Caco-2 (cell line): ENCODE measurements at regions not wholly inside any gene's neighbourhood (a gene's known extent, or its start where the extent isn't known, plus 50 kb on each side); places are given as distances from the start of the nearest gene placed in this dataset.

Source experiments
- BruUV-seq: library from RNA; stranded (reverse); fragments of 400-500 nt; replicated peaks from 2 replicates; lab custom pipeline; 2021; lab: Mats Ljungman, UMichigan
- CTCF ChIA-PET: fragments of 300-600 bp; sonication (Branson Sonifier 250); formaldehyde crosslinking; loops from one replicate; lab custom pipeline; 2022; ENCODE audit warnings: antibody characterized with exemption; lab: Charles Lee
- POLR2A ChIA-PET: fragments of 300-600 bp; sonication (Branson Sonifier 250); formaldehyde crosslinking; loops from one replicate; lab custom pipeline; 2022; ENCODE audit warnings: antibody characterized with exemption; lab: Charles Lee
- DNase-seq, 2 experiments: peaks; one replicate each; pipeline versions ENCODE4 v3.0.0 to v3.0.0-alpha.2; 2020 to 2022
- H3K27me3 ChIP-seq: replicated peaks from 2 replicates; pipeline ENCODE4 v1.6.0; 2011; ENCODE audit warnings: low read length; ENCODE audit not compliant: control insufficient read depth, insufficient read depth
- H3K36me3 ChIP-seq: 2 replicates; pipeline ENCODE4 v1.5.1; 2011; ENCODE audit warnings: low read length; ENCODE audit not compliant: control insufficient read depth, insufficient read depth
- H3K4me1 ChIP-seq: fragments of 250-450 bp; sonication (Bioruptor Pico); 2 replicates; pipeline ENCODE4 v1.5.1; 2020; ENCODE audit warnings: mild to moderate bottlenecking
- H3K4me3 ChIP-seq: 2 replicates; pipeline ENCODE4 v1.5.1; 2011; ENCODE audit warnings: low read depth, mild to moderate bottlenecking, control low read depth, low read length
- H3K9me3 ChIP-seq: fragments of 250-450 bp; sonication (Bioruptor Pico); 2 replicates; pipeline ENCODE4 v1.5.1; 2020; ENCODE audit warnings: mild to moderate bottlenecking, moderate library complexity
- H3K27ac Mint-ChIP-seq: one replicate; pipeline ENCODE4 v1.8.0; 2022; ENCODE audit warnings: mixed read lengths; ENCODE audit not compliant: unreplicated experiment
- H3K27me3 Mint-ChIP-seq: one replicate; pipeline ENCODE4 v1.8.0; 2022; ENCODE audit warnings: mixed read lengths; ENCODE audit not compliant: insufficient read depth, unreplicated experiment
- H3K36me3 Mint-ChIP-seq: one replicate; pipeline ENCODE4 v1.8.0; 2022; ENCODE audit warnings: mild to moderate bottlenecking, mixed read lengths; ENCODE audit not compliant: insufficient read depth, unreplicated experiment
- H3K4me1 Mint-ChIP-seq: one replicate; pipeline ENCODE4 v1.8.0; 2022; ENCODE audit warnings: low read depth, mixed read lengths; ENCODE audit not compliant: unreplicated experiment
- H3K4me3 Mint-ChIP-seq: one replicate; pipeline ENCODE4 v1.8.0; 2022; ENCODE audit warnings: mild to moderate bottlenecking, moderate library complexity, mixed read lengths; ENCODE audit not compliant: unreplicated experiment
- H3K9me3 Mint-ChIP-seq: one replicate; pipeline ENCODE4 v1.8.0; 2022; ENCODE audit warnings: mixed read lengths; ENCODE audit not compliant: unreplicated experiment
- intact Hi-C: fragments of 100-400 bp; cut with micrococcal nuclease; formaldehyde crosslinking; loops from one replicate; pipeline ENCODE4 v1.10.0; 2022; ENCODE audit not compliant: unreplicated experiment
- TF ChIP-seq, protein P1 (sequence below), 2 experiments: fragments of 200-600 bp in 1 of 2; IDR thresholded peaks; 1 replicate in 1 of 2; 2 replicates in 1 of 2; pipeline versions ENCODE4 v1.5.1 to v1.8.0; 2011 to 2022; ENCODE audit warnings: antibody characterized with exemption in 1 of 2, control low read depth in 1 of 2, inconsistent platforms in 1 of 2, low read depth in 1 of 2, low read length in 1 of 2, mild to moderate bottlenecking in 1 of 2, moderate library complexity in 1 of 2; ENCODE audit not compliant: insufficient read depth in 1 of 2, severe bottlenecking in 1 of 2, unreplicated experiment in 1 of 2

GRCh38 chr7:18087026-18087686 lies 59.5 kb upstream of the PRPS1L1 start:
- Histone ChIP-seq H3K9me3 (peaks cover 2% of the 10 kb centered on the region; the same call in 1 of the 2 replicates), H3K4me1 (no peaks in the 10 kb centered on the region), H3K27me3 (peaks cover 6% of the 10 kb centered on the region; the same call in 1 of the 2 replicates), H3K36me3 (no peaks in the 10 kb centered on the region), H3K4me3 (peak overlapping the region; percentile 30)
- Mint-ChIP-seq H3K27ac (no peak overlapping the region), H3K4me3 (peak overlapping the region; percentile 81), H3K9me3 (no peaks in the 10 kb centered on the region), H3K27me3 (peaks cover 21% of the 10 kb centered on the region), H3K4me1 (no peaks in the 10 kb centered on the region), H3K36me3 (no peaks in the 10 kb centered on the region)
- intact Hi-C loops, result no loop called here
- DNase-seq, result no peak
- POLR2A ChIA-PET, result no interaction called here
- CTCF ChIA-PET, result no interaction called here
- BruUV-seq, result no TSS peak
- TF ChIP-seq, protein P1, sequence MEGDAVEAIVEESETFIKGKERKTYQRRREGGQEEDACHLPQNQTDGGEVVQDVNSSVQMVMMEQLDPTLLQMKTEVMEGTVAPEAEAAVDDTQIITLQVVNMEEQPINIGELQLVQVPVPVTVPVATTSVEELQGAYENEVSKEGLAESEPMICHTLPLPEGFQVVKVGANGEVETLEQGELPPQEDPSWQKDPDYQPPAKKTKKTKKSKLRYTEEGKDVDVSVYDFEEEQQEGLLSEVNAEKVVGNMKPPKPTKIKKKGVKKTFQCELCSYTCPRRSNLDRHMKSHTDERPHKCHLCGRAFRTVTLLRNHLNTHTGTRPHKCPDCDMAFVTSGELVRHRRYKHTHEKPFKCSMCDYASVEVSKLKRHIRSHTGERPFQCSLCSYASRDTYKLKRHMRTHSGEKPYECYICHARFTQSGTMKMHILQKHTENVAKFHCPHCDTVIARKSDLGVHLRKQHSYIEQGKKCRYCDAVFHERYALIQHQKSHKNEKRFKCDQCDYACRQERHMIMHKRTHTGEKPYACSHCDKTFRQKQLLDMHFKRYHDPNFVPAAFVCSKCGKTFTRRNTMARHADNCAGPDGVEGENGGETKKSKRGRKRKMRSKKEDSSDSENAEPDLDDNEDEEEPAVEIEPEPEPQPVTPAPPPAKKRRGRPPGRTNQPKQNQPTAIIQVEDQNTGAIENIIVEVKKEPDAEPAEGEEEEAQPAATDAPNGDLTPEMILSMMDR (IDR thresholded peaks at IDR 0.05; ENCODE audit: insufficient read depth in 1 of 2, low read depth in 1 of 2, low read length in 1 of 2, severe bottlenecking in 1 of 2, unreplicated experiment in 1 of 2), result no peak

DNA sequence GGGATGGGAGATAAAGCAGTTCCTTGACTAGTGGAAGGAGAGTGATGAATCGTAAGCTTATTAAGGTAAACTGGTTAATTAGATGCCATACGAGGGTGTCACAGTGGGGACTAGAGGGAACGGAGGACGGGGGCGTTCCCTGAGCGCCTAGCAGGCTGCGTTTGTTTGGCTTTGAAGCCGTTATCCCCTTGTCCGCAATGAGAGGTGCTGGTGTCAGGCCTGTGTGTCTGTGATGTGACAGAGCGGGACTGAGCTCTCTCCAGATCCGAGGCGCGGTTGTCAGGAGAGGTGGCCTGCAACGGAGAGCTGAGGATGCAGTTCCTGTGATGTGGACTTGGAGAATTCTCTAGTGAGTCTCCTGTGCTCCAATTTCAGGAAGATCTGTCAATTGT lies 60.0 kb upstream of the PRPS1L1 start:
- H3K27ac Mint-ChIP-seq, result no peak overlapping the region
- no peaks in the 10 kb centered on the region for H3K9me3 Mint-ChIP-seq
- no TSS peak for BruUV-seq
- H3K9me3 ChIP-seq, result no peaks in the 10 kb centered on the region
- DNase-seq, result no peak
- H3K36me3 Mint-ChIP-seq, result no peaks in the 10 kb centered on the region
- intact Hi-C loops, result no loop called here
- H3K4me1 ChIP-seq, result no peaks in the 10 kb centered on the region
- ChIA-PET CTCF (no interaction called here), POLR2A (no interaction called here)
- no peak overlapping the region for H3K4me3 ChIP-seq
- no peaks in the 10 kb centered on the region for H3K4me1 Mint-ChIP-seq
- TF ChIP-seq, protein P1 (IDR thresholded peaks at IDR 0.05; ENCODE audit: insufficient read depth in 1 of 2, low read depth in 1 of 2, low read length in 1 of 2, severe bottlenecking in 1 of 2, unreplicated experiment in 1 of 2), result no peak
- peaks cover 21% of the 10 kb centered on the region for H3K27me3 Mint-ChIP-seq
- H3K36me3 ChIP-seq, result no peaks in the 10 kb centered on the region
- no peak overlapping the region for H3K4me3 Mint-ChIP-seq
- H3K27me3 ChIP-seq, result peaks cover 6% of the 10 kb centered on the region; the same call in 1 of the 2 replicates

DNA sequence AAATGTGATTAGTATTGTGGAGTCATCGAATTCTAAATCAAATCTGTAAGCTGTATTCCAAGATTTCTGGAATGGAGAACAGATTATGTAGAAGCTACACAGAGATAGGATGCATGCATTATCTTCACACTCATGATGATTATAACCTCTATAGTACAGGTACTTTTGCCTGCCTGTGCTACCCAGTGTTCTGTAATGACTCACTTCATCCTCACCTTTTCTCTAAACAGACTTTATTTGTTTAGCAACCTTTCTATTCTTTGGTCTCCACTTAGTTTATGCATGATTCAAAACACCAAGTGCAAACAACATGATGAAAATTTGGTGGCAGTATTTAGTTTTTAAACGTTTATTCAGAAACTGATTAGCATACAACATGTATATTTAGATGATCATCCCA lies 68.4 kb upstream of the PRPS1L1 start:
- H3K36me3 Mint-ChIP-seq, result no peaks in the 10 kb centered on the region

More for the DNA sequence above, 68.4 kb upstream of the PRPS1L1 start:
- no peak for DNase-seq
- H3K27me3 Mint-ChIP-seq, result peaks cover 14% of the 10 kb centered on the region
- Histone ChIP-seq H3K4me1 (no peaks in the 10 kb centered on the region), H3K4me3 (no peak overlapping the region), H3K9me3 (no peaks in the 10 kb centered on the region), H3K27me3 (no peaks in the 10 kb centered on the region), H3K36me3 (no peaks in the 10 kb centered on the region)
- H3K27ac Mint-ChIP-seq, result no peak overlapping the region
- H3K9me3 Mint-ChIP-seq, result no peaks in the 10 kb centered on the region
- intact Hi-C loops, result no loop called here
- no peaks in the 10 kb centered on the region for H3K4me1 Mint-ChIP-seq
- H3K4me3 Mint-ChIP-seq, result no peak overlapping the region
- CTCF ChIA-PET, result no interaction called here
- no TSS peak for BruUV-seq
- TF ChIP-seq, protein P1 (IDR thresholded peaks at IDR 0.05; ENCODE audit: insufficient read depth in 1 of 2, low read depth in 1 of 2, low read length in 1 of 2, severe bottlenecking in 1 of 2, unreplicated experiment in 1 of 2), result no peak
- POLR2A ChIA-PET, result no interaction called here
